ENCODE measurements at regions not wholly inside any gene's neighbourhood (a gene's known extent, or its start where the extent isn't known, plus 50 kb on each side); places are given as distances from the start of the nearest gene placed in this dataset.

DNA sequence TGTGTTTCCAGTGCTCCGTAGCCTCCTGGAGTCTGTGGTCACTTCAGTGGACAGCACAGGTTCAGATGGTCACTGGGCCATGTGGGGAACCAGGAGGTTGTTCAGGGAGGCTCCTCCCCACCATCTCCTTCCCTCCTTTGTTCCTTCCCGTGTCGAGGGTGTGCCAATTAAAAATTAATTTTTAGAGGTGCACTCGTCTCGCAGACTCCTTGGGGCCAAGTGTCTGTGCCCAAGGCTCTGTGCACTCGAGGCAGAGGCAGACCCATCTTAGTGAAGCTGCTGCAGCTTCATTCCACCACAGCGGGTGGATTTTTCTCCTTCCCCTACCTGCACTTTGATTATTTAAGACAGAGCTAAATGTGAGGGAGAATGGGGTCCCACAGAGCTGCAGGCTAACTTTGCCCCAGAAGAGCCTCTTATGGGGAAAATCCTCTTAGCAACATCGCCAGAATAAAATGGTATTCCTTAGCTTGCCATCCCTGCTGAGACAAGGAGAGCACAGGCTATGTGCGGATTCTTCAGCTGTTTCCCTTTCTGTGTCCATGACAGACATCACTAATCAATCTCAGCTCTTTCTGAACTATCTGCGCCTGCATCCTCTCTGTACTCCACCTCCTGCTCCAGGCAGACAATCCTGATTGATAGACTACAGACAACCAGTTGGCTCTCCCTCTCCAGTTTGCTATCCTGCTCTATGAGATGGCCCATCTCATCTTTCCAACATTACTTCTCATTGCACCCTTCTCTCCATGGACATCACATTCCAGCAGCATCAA is 159.5 kb downstream of the VRK1 start:
- Histone ChIP-seq H3K4me3 (ENCODE audit: low read length in 2 of 2) (no peak overlapping the region), H3K4me1 (ENCODE audit: control insufficient read depth in 2 of 2, insufficient read depth in 2 of 2, low read length in 2 of 2) (no peaks in the 10 kb centered on the region), H3K27me3 (ENCODE audit: control insufficient read depth in 2 of 2, insufficient read depth in 2 of 2, low read length in 2 of 2) (no peaks in the 10 kb centered on the region), H3K9ac (ENCODE audit: low read depth in 1 of 2, low read length in 2 of 2) (no peak overlapping the region), H3K36me3 (ENCODE audit: control insufficient read depth in 2 of 2, insufficient read depth in 2 of 2, low read length in 2 of 2) (no peaks in the 10 kb centered on the region), H3K27ac (ENCODE audit: low read depth in 2 of 2, low read length in 2 of 2) (no peak overlapping the region), H3K9me3 (ENCODE audit: control insufficient read depth in 2 of 2, low read length in 2 of 2) (no peaks in the 10 kb centered on the region)

DNA sequence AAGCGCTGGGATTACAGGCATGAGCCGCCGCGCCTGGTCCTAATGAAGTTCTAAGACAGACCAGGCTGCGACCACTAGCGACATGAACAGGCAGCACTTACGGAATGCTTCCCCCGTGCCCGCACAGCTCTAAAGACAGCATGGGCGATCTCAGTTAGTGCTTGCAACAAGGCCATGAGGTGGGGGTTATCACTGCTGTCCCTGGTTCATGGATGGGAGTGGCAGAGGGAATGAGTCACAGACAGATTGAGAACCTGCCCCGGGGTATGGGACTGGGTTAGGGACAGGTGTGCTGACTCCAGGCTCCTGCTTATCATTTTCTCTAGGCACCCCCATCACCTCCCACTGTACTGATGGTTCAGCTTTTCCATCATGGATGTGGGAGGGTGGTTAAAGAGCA is 160.9 kb downstream of the VRK1 start:
- Histone ChIP-seq H3K27ac (ENCODE audit: low read depth in 2 of 2, low read length in 2 of 2) (no peak overlapping the region), H3K4me3 (ENCODE audit: low read length in 2 of 2) (no peak overlapping the region), H3K27me3 (ENCODE audit: control insufficient read depth in 2 of 2, insufficient read depth in 2 of 2, low read length in 2 of 2) (no peaks in the 10 kb centered on the region), H3K9ac (ENCODE audit: low read depth in 1 of 2, low read length in 2 of 2) (no peak overlapping the region), H3K36me3 (ENCODE audit: control insufficient read depth in 2 of 2, insufficient read depth in 2 of 2, low read length in 2 of 2) (no peaks in the 10 kb centered on the region), H3K9me3 (ENCODE audit: control insufficient read depth in 2 of 2, low read length in 2 of 2) (peaks cover 0 to 4% of the 10 kb centered on the region in 2 donors), H3K4me1 (ENCODE audit: control insufficient read depth in 2 of 2, insufficient read depth in 2 of 2, low read length in 2 of 2) (no peaks in the 10 kb centered on the region)

DNA sequence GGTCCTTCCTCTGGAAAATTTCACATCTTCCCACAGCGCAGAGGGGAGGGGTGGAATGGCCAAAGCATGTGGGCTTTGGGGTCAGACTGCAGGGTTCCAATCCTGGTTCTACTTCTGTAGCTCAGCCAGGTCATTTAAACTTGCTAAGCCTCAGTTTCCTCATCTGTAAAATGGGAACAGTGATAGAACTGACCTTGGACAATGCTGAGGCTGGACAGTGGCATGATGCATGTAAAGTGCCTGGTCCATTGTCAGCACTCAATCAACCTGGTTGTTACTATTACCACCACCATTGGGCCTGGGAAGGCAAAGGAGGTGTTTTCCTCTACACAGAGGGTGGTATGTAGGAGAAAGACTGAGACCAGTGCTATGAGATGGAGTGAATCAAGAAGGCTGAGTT is 162.8 kb downstream of the VRK1 start:
- Histone ChIP-seq H3K4me3 (ENCODE audit: low read length in 2 of 2) (no peak overlapping the region), H3K27me3 (ENCODE audit: control insufficient read depth in 2 of 2, insufficient read depth in 2 of 2, low read length in 2 of 2) (no peaks in the 10 kb centered on the region), H3K9me3 (ENCODE audit: control insufficient read depth in 2 of 2, low read length in 2 of 2) (peaks cover 0 to 4% of the 10 kb centered on the region in 2 donors), H3K27ac (ENCODE audit: low read depth in 2 of 2, low read length in 2 of 2) (no peak overlapping the region), H3K9ac (ENCODE audit: low read depth in 1 of 2, low read length in 2 of 2) (no peak overlapping the region), H3K4me1 (ENCODE audit: control insufficient read depth in 2 of 2, insufficient read depth in 2 of 2, low read length in 2 of 2) (no peaks in the 10 kb centered on the region), H3K36me3 (ENCODE audit: control insufficient read depth in 2 of 2, insufficient read depth in 2 of 2, low read length in 2 of 2) (no peaks in the 10 kb centered on the region)

- H3K4me1 ChIP-seq (ENCODE audit: control insufficient read depth in 2 of 2, insufficient read depth in 2 of 2, low read length in 2 of 2): no peaks in the 10 kb centered on the region
- H3K36me3 ChIP-seq (ENCODE audit: control insufficient read depth in 2 of 2, insufficient read depth in 2 of 2, low read length in 2 of 2): no peaks in the 10 kb centered on the region
- peaks cover 0 to 4% of the 10 kb centered on the region in 2 donors for H3K9me3 ChIP-seq (ENCODE audit: control insufficient read depth in 2 of 2, low read length in 2 of 2)
- H3K27ac ChIP-seq (ENCODE audit: low read depth in 2 of 2, low read length in 2 of 2): no peak overlapping the region
- H3K27me3 ChIP-seq (ENCODE audit: control insufficient read depth in 2 of 2, insufficient read depth in 2 of 2, low read length in 2 of 2): no peaks in the 10 kb centered on the region
- no peak overlapping the region for H3K9ac ChIP-seq (ENCODE audit: low read depth in 1 of 2, low read length in 2 of 2)
- no peak overlapping the region for H3K4me3 ChIP-seq (ENCODE audit: low read length in 2 of 2)
These were observed 163.5 kb downstream of the VRK1 start for GRCh38 chr14:96960598-96961116.

DNA sequence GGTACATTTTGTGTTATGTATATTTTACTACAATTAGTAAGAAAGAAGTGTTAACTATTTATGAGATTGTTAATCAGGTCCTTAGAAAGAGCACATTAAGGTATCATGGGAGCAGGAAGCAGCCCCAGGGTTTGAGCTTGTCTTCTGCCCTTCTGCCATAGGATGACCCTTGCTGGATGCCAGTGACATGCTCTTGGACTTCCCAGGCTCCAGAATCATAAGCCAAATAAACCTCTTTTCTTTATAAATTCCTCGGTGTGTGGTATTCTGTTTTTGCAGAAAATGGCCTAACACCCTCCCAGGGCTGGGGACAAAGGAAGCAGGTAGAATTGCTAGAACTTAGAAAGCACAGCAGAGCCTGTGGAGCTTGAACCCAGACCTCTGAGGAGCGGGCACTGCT is 164.7 kb downstream of the VRK1 start:
- Histone ChIP-seq H3K4me1 (ENCODE audit: control insufficient read depth in 2 of 2, insufficient read depth in 2 of 2, low read length in 2 of 2) (no peaks in the 10 kb centered on the region), H3K4me3 (ENCODE audit: low read length in 2 of 2) (peak overlapping the region in 1 of 2 donors; percentile 14), H3K9me3 (ENCODE audit: control insufficient read depth in 2 of 2, low read length in 2 of 2) (peaks cover 0 to 4% of the 10 kb centered on the region in 2 donors), H3K27me3 (ENCODE audit: control insufficient read depth in 2 of 2, insufficient read depth in 2 of 2, low read length in 2 of 2) (no peaks in the 10 kb centered on the region), H3K36me3 (ENCODE audit: control insufficient read depth in 2 of 2, insufficient read depth in 2 of 2, low read length in 2 of 2) (no peaks in the 10 kb centered on the region), H3K9ac (ENCODE audit: low read depth in 1 of 2, low read length in 2 of 2) (no peak overlapping the region), H3K27ac (ENCODE audit: low read depth in 2 of 2, low read length in 2 of 2) (peak overlapping the region in 1 of 2 donors; percentile 35)

DNA sequence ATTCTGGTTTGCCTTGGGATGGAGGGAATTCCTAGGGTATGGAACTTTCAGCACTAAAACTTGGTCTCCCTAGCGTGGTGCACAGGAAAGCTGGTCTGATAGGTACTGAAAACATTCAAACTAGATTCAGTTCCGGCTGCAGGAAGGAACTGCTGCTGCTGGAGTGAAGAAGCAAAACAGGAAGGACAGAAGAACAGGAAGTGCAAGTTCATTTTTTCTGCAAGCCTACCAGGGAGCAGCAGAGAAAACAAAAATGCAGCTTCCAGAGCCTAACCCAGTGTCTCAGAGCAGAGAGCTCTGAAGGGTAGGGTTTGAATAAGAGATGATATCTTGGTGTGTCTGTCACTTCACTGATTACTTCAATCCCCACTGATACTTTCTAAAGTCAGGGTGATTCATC is 165.2 kb downstream of the VRK1 start:
- Histone ChIP-seq H3K4me1 (ENCODE audit: control insufficient read depth in 2 of 2, insufficient read depth in 2 of 2, low read length in 2 of 2) (no peaks in the 10 kb centered on the region), H3K9me3 (ENCODE audit: control insufficient read depth in 2 of 2, low read length in 2 of 2) (peaks cover 0 to 4% of the 10 kb centered on the region in 2 donors), H3K27me3 (ENCODE audit: control insufficient read depth in 2 of 2, insufficient read depth in 2 of 2, low read length in 2 of 2) (no peaks in the 10 kb centered on the region), H3K4me3 (ENCODE audit: low read length in 2 of 2) (peak overlapping the region in 1 of 2 donors; percentile 14), H3K9ac (ENCODE audit: low read depth in 1 of 2, low read length in 2 of 2) (no peak overlapping the region), H3K36me3 (ENCODE audit: control insufficient read depth in 2 of 2, insufficient read depth in 2 of 2, low read length in 2 of 2) (no peaks in the 10 kb centered on the region), H3K27ac (ENCODE audit: low read depth in 2 of 2, low read length in 2 of 2) (peak overlapping the region in 1 of 2 donors; percentile 35)

DNA sequence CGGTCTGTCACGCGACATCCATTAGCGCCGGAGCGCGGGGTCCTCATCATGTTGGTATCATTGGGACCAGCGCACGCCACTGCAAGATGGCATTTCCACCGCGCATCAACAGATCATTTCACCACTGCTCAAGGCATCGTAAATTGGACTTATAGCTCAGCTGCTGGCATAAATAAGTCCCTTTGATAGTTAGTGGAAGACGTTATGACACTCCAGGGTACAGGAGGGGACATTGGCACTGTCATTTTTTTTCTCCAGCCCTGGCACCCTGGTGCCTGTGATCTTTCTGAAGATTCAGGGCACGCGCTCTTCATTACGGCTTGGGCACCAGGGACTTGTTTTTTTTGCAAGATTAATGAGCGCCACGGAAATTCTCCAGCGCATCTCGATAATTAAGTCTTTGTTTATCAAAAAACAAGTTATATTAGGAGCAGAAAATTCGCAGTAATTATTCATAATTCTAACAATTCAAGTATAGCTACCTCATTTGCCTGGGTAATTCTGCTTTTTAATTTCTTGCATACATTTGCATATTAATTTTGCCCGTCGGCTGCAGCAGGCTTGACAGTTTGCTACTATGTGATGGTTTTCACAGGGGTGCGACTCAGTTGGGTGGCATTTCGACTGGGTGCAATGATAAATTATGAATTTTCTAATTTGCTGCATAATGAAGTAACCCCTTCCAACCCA is 167.7 kb downstream of the VRK1 start:
- H3K9ac ChIP-seq (ENCODE audit: low read depth in 1 of 2, low read length in 2 of 2): no peak overlapping the region
- H3K4me1 ChIP-seq (ENCODE audit: control insufficient read depth in 2 of 2, insufficient read depth in 2 of 2, low read length in 2 of 2): no peaks in the 10 kb centered on the region
- no peaks in the 10 kb centered on the region for H3K36me3 ChIP-seq (ENCODE audit: control insufficient read depth in 2 of 2, insufficient read depth in 2 of 2, low read length in 2 of 2)
- peaks cover 0 to 4% of the 10 kb centered on the region in 2 donors for H3K9me3 ChIP-seq (ENCODE audit: control insufficient read depth in 2 of 2, low read length in 2 of 2)
- no peaks in the 10 kb centered on the region for H3K27me3 ChIP-seq (ENCODE audit: control insufficient read depth in 2 of 2, insufficient read depth in 2 of 2, low read length in 2 of 2)
- H3K27ac ChIP-seq (ENCODE audit: low read depth in 2 of 2, low read length in 2 of 2): no peak overlapping the region
- no peak overlapping the region for H3K4me3 ChIP-seq (ENCODE audit: low read length in 2 of 2)

DNA sequence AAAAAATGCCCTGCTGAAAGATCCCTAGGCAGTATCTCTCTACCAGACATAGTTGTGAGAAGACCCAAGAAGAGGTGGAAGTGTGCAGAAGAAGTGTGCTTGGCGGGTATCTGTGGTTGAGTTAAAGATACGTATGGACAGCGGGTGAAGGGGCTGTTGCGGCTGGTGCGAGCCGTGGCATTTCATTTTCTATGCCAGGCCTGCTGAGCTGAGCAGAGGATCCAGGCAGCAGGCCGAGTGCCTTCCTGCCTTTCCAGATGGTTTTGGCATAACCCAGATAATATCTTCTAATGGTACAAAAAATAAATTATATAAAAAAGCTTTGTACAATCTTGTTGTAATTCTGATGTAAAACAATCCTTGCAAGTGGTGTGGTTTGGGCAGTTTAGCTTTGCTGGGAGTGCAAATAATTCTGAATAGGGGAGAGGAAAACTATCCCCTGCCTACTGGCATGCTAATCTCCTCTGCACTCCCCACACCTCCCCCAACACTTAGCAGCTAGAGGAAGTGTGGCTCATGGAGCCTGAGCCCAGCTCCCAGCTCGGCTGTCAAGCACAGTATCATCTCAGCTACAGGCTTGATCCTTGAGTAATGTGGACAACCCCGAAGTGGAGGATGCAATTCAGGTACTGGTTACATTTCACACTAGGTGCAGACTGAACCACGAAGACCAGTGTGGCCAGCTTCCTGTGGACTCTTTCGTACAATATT is 168.9 kb downstream of the VRK1 start:
- peaks cover 0 to 4% of the 10 kb centered on the region in 2 donors for H3K9me3 ChIP-seq (ENCODE audit: control insufficient read depth in 2 of 2, low read length in 2 of 2)
- no peak overlapping the region for H3K4me3 ChIP-seq (ENCODE audit: low read length in 2 of 2)
- no peaks in the 10 kb centered on the region for H3K27me3 ChIP-seq (ENCODE audit: control insufficient read depth in 2 of 2, insufficient read depth in 2 of 2, low read length in 2 of 2)
- no peaks in the 10 kb centered on the region for H3K4me1 ChIP-seq (ENCODE audit: control insufficient read depth in 2 of 2, insufficient read depth in 2 of 2, low read length in 2 of 2)
- no peak overlapping the region for H3K9ac ChIP-seq (ENCODE audit: low read depth in 1 of 2, low read length in 2 of 2)
- H3K27ac ChIP-seq (ENCODE audit: low read depth in 2 of 2, low read length in 2 of 2): no peak overlapping the region
- no peaks in the 10 kb centered on the region for H3K36me3 ChIP-seq (ENCODE audit: control insufficient read depth in 2 of 2, insufficient read depth in 2 of 2, low read length in 2 of 2)

DNA sequence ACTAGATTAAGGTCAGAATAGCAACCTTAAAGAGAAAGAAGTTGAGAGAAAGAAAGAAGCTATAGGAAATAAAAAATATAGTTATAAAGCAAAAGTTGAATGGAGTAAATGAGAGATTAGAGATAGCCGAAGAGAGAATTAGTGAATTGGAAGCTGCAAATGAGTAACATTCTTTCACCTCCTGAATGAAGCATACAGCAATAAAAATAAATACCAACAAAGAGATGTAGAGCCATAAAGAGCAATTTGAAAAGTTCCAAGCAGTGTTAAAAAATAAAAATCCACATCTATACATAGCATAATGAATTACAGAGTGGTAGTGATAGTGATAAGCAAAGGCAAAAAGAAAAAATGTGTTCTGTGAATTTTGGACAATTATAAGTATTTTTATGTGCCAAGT is 177.9 kb downstream of the VRK1 start:
- no peaks in the 10 kb centered on the region for H3K4me1 ChIP-seq (ENCODE audit: control insufficient read depth in 2 of 2, insufficient read depth in 2 of 2, low read length in 2 of 2)
- no peak overlapping the region for H3K27ac ChIP-seq (ENCODE audit: low read depth in 2 of 2, low read length in 2 of 2)
- no peak overlapping the region for H3K4me3 ChIP-seq (ENCODE audit: low read length in 2 of 2)
- peaks cover 2% of the 10 kb centered on the region in 2 donors for H3K27me3 ChIP-seq (ENCODE audit: control insufficient read depth in 2 of 2, insufficient read depth in 2 of 2, low read length in 2 of 2)
- H3K9me3 ChIP-seq (ENCODE audit: control insufficient read depth in 2 of 2, low read length in 2 of 2): peaks cover 0 to 3% of the 10 kb centered on the region in 2 donors
- no peaks in the 10 kb centered on the region for H3K36me3 ChIP-seq (ENCODE audit: control insufficient read depth in 2 of 2, insufficient read depth in 2 of 2, low read length in 2 of 2)
- H3K9ac ChIP-seq (ENCODE audit: low read depth in 1 of 2, low read length in 2 of 2): no peak overlapping the region

Measured in mucosa of rectum (tissue), 2 donors.